Peyer's patch (tissue), 4 donors: ENCODE measurements at regions not wholly inside any gene's neighbourhood (a gene's known extent, or its start where the extent isn't known, plus 50 kb on each side); places are given as distances from the start of the nearest gene placed in this dataset.

Source experiments
- CTCF ChIP-seq, 6 experiments: fragments of 450-650 bp in 4 of 6; fragments of 200-600 bp in 2 of 6; sonication (generic) in 1 of 6; IDR thresholded peaks; one replicate each; pipeline ENCODE4 v1.5.1; 2017 to 2019; ENCODE audit warnings: antibody characterized with exemption in 6 of 6, mild to moderate bottlenecking in 3 of 6, moderate library complexity in 1 of 6
- POLR2A ChIP-seq, 2 donors: fragments of 450-650 bp; IDR thresholded peaks; one replicate each; pipeline ENCODE4 v1.5.1; 2017; ENCODE audit warnings: antibody characterized with exemption in 2 of 2, mild to moderate bottlenecking in 2 of 2, moderate library complexity in 2 of 2

GRCh38 chr13:106263801-106264200, 271.7 kb downstream of the EFNB2 start:
- TF ChIP-seq CTCF (IDR thresholded peaks at IDR 0.05) = no peak
- TF ChIP-seq POLR2A (IDR thresholded peaks at IDR 0.05) = no peak
